Esophagus squamous epithelium (tissue), 4 donors: ENCODE measurements at regions not wholly inside any gene's neighbourhood (a gene's known extent, or its start where the extent isn't known, plus 50 kb on each side); places are given as distances from the start of the nearest gene placed in this dataset.

Source experiments
- POLR2A ChIP-seq, 4 donors: fragments of 450-650 bp; IDR thresholded peaks; one replicate each; pipeline ENCODE4 v1.6.1; 2017; ENCODE audit warnings: antibody characterized with exemption in 4 of 4, mild to moderate bottlenecking in 4 of 4, moderate library complexity in 3 of 4
- TF ChIP-seq, protein P1 (sequence below), 6 experiments: fragments of 450-650 bp in 4 of 6; fragments of 200-600 bp in 2 of 6; sonication (generic) in 2 of 6; IDR thresholded peaks; one replicate each; pipeline ENCODE4 v1.5.1; 2016 to 2019; ENCODE audit warnings: antibody characterized with exemption in 6 of 6, mild to moderate bottlenecking in 4 of 6, moderate library complexity in 4 of 6

DNA sequence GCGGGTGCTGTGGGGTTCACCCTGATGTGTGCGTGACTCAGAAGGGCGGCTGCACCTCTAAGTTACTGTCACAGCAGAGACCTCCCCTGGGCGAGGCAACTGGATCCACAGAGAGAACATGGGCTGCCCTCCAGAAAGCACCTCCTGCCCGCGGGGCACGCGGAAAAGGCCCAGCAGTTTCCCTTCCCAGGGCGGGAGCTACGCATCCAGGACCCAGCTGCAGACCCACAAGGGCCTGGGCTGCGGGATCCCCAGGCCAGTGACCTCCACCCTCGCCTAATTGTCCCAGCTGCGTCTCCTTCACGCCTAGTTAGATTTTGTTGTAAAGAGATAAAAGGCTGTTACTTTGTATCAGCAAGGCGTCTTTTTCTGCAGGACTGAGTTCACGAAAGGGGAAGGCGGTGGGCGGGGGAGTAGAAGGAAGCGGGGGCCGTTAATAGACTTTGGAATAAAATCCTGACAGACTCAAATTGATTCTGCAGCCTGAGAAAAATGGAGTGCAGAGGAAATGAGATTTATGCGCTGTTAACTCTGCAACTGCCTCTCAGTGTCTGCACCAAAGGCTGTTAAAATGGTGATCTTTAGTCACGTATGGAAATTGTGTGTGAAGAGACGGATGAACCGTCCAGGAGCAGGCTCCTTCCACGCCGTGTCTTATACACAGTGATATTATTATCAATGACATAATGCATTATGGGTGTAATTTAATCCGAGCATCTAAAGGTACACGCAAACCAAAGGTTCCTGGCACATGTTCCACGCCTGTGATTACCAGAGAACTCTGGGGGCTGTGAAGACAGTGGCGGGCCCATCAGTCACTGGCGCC is 65.9 kb upstream of the FBRSL1 start:
- TF ChIP-seq, protein P1, sequence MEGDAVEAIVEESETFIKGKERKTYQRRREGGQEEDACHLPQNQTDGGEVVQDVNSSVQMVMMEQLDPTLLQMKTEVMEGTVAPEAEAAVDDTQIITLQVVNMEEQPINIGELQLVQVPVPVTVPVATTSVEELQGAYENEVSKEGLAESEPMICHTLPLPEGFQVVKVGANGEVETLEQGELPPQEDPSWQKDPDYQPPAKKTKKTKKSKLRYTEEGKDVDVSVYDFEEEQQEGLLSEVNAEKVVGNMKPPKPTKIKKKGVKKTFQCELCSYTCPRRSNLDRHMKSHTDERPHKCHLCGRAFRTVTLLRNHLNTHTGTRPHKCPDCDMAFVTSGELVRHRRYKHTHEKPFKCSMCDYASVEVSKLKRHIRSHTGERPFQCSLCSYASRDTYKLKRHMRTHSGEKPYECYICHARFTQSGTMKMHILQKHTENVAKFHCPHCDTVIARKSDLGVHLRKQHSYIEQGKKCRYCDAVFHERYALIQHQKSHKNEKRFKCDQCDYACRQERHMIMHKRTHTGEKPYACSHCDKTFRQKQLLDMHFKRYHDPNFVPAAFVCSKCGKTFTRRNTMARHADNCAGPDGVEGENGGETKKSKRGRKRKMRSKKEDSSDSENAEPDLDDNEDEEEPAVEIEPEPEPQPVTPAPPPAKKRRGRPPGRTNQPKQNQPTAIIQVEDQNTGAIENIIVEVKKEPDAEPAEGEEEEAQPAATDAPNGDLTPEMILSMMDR (IDR thresholded peaks at IDR 0.05) = no peak
- no peak for TF ChIP-seq POLR2A (IDR thresholded peaks at IDR 0.05)
